ENCODE measurements at regions not wholly inside any gene's neighbourhood (a gene's known extent, or its start where the extent isn't known, plus 50 kb on each side); places are given as distances from the start of the nearest gene placed in this dataset.

DNA sequence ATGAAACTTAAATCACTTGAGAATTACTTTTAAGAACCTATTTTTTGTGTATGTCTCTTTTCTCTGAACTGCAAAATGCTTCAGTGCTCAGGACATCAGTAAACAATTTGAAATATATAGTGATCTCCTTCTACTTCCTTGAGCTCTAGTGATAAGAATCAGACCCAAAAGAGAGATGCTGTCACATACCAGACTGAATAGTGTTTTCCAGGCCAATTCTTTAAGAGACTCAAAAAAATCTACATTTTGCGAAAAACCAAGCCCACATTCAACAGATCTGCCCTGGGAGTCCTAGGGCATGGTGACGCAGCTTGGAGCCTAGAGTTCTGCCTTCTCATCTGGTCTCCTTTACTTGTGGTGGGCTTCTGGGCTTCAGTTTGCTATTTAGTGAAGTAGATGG lies 72.1 kb upstream of the SLC13A1 start:
- TF ChIP-seq, protein P1, sequence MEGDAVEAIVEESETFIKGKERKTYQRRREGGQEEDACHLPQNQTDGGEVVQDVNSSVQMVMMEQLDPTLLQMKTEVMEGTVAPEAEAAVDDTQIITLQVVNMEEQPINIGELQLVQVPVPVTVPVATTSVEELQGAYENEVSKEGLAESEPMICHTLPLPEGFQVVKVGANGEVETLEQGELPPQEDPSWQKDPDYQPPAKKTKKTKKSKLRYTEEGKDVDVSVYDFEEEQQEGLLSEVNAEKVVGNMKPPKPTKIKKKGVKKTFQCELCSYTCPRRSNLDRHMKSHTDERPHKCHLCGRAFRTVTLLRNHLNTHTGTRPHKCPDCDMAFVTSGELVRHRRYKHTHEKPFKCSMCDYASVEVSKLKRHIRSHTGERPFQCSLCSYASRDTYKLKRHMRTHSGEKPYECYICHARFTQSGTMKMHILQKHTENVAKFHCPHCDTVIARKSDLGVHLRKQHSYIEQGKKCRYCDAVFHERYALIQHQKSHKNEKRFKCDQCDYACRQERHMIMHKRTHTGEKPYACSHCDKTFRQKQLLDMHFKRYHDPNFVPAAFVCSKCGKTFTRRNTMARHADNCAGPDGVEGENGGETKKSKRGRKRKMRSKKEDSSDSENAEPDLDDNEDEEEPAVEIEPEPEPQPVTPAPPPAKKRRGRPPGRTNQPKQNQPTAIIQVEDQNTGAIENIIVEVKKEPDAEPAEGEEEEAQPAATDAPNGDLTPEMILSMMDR (conservative IDR thresholded peaks at IDR 0.05; ENCODE audit: low read depth, low read length): no peak
- no peak for TF ChIP-seq EZH2phosphoT487 (IDR thresholded peaks at IDR 0.05; ENCODE audit: borderline replicate concordance, low read length)

Data from PC-3 (cell line).